ENCODE measurements at regions not wholly inside any gene's neighbourhood (a gene's known extent, or its start where the extent isn't known, plus 50 kb on each side); places are given as distances from the start of the nearest gene placed in this dataset.

DNA sequence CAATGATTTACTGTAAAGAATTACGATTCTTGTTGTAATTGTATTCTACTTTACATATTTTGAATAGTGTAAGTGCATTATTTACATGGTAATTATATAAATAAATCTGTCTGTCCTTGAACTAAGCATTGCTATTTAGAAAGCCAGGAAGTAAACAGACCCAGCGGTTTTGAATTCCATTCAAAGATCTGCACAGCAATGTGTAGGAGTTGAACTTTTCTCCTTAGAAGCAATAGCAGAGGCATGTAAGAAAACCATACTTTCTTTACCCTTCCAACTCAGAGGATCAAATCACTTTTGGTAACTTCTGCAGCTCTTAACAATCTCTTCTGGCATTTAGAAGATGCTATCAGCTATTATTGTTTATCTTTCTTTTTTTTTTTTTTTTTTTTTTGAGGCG, 109.2 kb upstream of the VRK2 start:
- TF ChIP-seq, protein P1, sequence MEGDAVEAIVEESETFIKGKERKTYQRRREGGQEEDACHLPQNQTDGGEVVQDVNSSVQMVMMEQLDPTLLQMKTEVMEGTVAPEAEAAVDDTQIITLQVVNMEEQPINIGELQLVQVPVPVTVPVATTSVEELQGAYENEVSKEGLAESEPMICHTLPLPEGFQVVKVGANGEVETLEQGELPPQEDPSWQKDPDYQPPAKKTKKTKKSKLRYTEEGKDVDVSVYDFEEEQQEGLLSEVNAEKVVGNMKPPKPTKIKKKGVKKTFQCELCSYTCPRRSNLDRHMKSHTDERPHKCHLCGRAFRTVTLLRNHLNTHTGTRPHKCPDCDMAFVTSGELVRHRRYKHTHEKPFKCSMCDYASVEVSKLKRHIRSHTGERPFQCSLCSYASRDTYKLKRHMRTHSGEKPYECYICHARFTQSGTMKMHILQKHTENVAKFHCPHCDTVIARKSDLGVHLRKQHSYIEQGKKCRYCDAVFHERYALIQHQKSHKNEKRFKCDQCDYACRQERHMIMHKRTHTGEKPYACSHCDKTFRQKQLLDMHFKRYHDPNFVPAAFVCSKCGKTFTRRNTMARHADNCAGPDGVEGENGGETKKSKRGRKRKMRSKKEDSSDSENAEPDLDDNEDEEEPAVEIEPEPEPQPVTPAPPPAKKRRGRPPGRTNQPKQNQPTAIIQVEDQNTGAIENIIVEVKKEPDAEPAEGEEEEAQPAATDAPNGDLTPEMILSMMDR (conservative IDR thresholded peaks at IDR 0.05): no peak
- no peak for TF ChIP-seq EZH2 (IDR thresholded peaks at IDR 0.05; ENCODE audit: low read depth)

All from PC-9 (cell line).